Posterior cingulate gyrus (tissue), 11 donors: ENCODE measurements at regions not wholly inside any gene's neighbourhood (a gene's known extent, or its start where the extent isn't known, plus 50 kb on each side); places are given as distances from the start of the nearest gene placed in this dataset.
"Not testable (repeated sequence)": the region's sequence is repeated elsewhere in the genome, so short reads cannot be mapped to it uniquely, and the experiment has no call there.

Source experiments
- DNase-seq, 10 donors: peaks; one replicate each; pipeline versions ENCODE4 v3.0.0 to v3.0.0-alpha.2; 2020 to 2021; ENCODE audit warnings: mixed read lengths in 3 of 10
- intact Hi-C: fragments of 100-400 bp; cut with DNase I; formaldehyde crosslinking; loops from one replicate; pipeline ENCODE4 v1.15.1; 2023

- intact Hi-C loops: loop anchor here (5.0 to 10.0 kb wide), 2 partner anchors 207 to 664 kb away; no protein-coding TSS in a partner anchor
- DNase-seq: no peak
Observed at GRCh38 chr14:30211326-30211725, 283.7 kb upstream of the PRKD1 start.

GRCh38 chr14:30214014-30214413 is 286.4 kb upstream of the PRKD1 start:
- intact Hi-C loops: loop anchor here (1.0 to 10.0 kb wide), 3 partner anchors 209 to 1460 kb away; no protein-coding TSS in a partner anchor
- no peak for DNase-seq

GRCh38 chr14:30214461-30215090 is 286.9 kb upstream of the PRKD1 start:
- peak in 3 of 10 donors; percentile 3 to 61 (median 8) for DNase-seq
- intact Hi-C loops: loop anchor here (1.0 to 10.0 kb wide), 3 partner anchors 210 to 1460 kb away; no protein-coding TSS in a partner anchor

GRCh38 chr14:30218907-30219306 is 291.3 kb upstream of the PRKD1 start:
- intact Hi-C loops: loop anchor here (10.0 kb wide), 1 partner anchor 214 kb away; no protein-coding TSS in a partner anchor
- no peak for DNase-seq

GRCh38 chr14:30221546-30221945 is 293.9 kb upstream of the PRKD1 start:
- intact Hi-C loops: no loop called here
- no peak for DNase-seq

- peak in 1 of 10 donors; percentile 57 for DNase-seq
- intact Hi-C loops: no loop called here
Observed at GRCh38 chr14:30223385-30223785, 295.7 kb upstream of the PRKD1 start.

GRCh38 chr14:30223966-30224365 is 296.3 kb upstream of the PRKD1 start:
- no peak for DNase-seq
- intact Hi-C loops: no loop called here

- intact Hi-C loops: no loop called here
- DNase-seq: no peak
Observed at GRCh38 chr14:30225176-30225575, 297.5 kb upstream of the PRKD1 start.

GRCh38 chr14:30227436-30227835 is 299.8 kb upstream of the PRKD1 start:
- DNase-seq: no peak
- intact Hi-C loops: no loop called here

- intact Hi-C loops: no loop called here
- no peak for DNase-seq
Observed at GRCh38 chr14:30227876-30228275, 300.2 kb upstream of the PRKD1 start.

GRCh38 chr14:30230719-30231118 is 303.1 kb upstream of the PRKD1 start:
- no peak for DNase-seq
- intact Hi-C loops: no loop called here

- intact Hi-C loops: no loop called here
- no peak for DNase-seq
Observed at GRCh38 chr14:30234966-30235365, 307.3 kb upstream of the PRKD1 start.

GRCh38 chr14:30235485-30235884 is 307.8 kb upstream of the PRKD1 start:
- no peak for DNase-seq
- intact Hi-C loops: no loop called here

GRCh38 chr14:30238936-30239335 is 311.3 kb upstream of the PRKD1 start:
- DNase-seq: no peak
- intact Hi-C loops: no loop called here

- no peak for DNase-seq
- intact Hi-C loops: no loop called here
Observed at GRCh38 chr14:30240018-30240417, 312.4 kb upstream of the PRKD1 start.

- intact Hi-C loops: no loop called here
- no peak for DNase-seq
Observed at GRCh38 chr14:30240685-30241084, 313.0 kb upstream of the PRKD1 start.

GRCh38 chr14:30242744-30243143 is 315.1 kb upstream of the PRKD1 start:
- DNase-seq: no peak
- intact Hi-C loops: no loop called here

- no peak for DNase-seq
- intact Hi-C loops: no loop called here
Observed at GRCh38 chr14:30243207-30243606, 315.6 kb upstream of the PRKD1 start.

- no peak for DNase-seq
- intact Hi-C loops: no loop called here
Observed at GRCh38 chr14:30243805-30244204, 315.2 kb upstream of the G2E3 start.

GRCh38 chr14:30244348-30244747 is 314.6 kb upstream of the G2E3 start:
- DNase-seq, intact Hi-C loops: not testable (repeated sequence)

GRCh38 chr14:30251017-30251416 is 307.9 kb upstream of the G2E3 start:
- intact Hi-C loops: no loop called here
- no peak for DNase-seq

GRCh38 chr14:30251557-30252100 is 307.3 kb upstream of the G2E3 start:
- DNase-seq: no peak
- intact Hi-C loops: no loop called here
